ENCODE measurements at regions not wholly inside any gene's neighbourhood (a gene's known extent, or its start where the extent isn't known, plus 50 kb on each side); places are given as distances from the start of the nearest gene placed in this dataset.
"Not testable (repeated sequence)": the region's sequence is repeated elsewhere in the genome, so short reads cannot be mapped to it uniquely, and the experiment has no call there.

DNA sequence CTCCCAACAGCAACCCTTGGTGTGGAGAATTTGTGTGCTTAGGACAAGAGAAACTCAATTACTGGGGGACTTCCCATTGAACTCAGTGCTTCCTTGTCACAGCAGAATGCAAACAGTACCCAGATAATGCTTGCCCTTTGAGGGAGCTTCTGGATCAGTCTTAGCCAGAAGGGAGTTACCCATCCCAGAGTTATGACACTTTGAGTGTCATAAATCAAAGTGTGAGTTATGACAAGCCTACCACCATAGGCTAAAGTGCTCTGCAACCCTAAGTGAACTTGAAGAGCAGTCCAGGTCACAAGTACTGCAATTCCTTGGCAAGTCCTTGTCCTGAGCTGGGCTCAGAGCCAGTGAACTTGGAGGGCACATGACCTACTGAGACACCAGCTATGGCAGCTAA is 1513.9 kb upstream of the PCDH10 start:
- no peak overlapping the region for H3K4me3 ChIP-seq (ENCODE audit: low read length)
- H3K36me3 ChIP-seq (ENCODE audit: insufficient read depth, low read length): no peaks in the 10 kb centered on the region
- H3K9me3 ChIP-seq (replicated peaks; ENCODE audit: low read length): no peaks in the 10 kb centered on the region

DNA sequence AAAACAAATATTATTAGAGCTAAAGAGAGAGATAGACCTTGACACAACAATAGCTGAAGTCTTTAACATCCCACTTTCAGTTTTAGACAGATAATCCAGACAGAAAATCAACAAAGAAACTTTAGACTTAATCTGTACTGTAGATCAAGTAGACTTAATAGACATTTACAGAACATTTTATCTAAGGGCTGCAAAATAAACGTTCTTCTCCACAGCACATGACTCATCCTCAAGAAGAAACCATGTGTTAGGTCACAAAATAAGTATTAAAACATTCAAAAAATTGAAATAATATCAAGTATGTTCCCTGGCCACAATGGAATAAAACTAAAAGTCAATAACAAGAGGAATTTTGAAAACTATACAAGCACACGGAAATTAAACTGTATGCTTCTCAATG is 1510.3 kb upstream of the PCDH10 start:
- H3K36me3 ChIP-seq (ENCODE audit: insufficient read depth, low read length): no peaks in the 10 kb centered on the region
- no peak overlapping the region for H3K9ac ChIP-seq (ENCODE audit: low read depth, low read length)
- H3K9me3 ChIP-seq (replicated peaks; ENCODE audit: low read length): no peaks in the 10 kb centered on the region
- no peaks in the 10 kb centered on the region for H3K27me3 ChIP-seq (ENCODE audit: control insufficient read depth, insufficient read depth, low read length)
- H3K4me3 ChIP-seq (ENCODE audit: low read length): no peak overlapping the region
- H3K4me1 ChIP-seq (ENCODE audit: control insufficient read depth, insufficient read depth, low read length): no peaks in the 10 kb centered on the region
- H3K4me2 ChIP-seq (ENCODE audit: low read length): no peak overlapping the region

More for the DNA sequence above, 1513.9 kb upstream of the PCDH10 start:
- Histone ChIP-seq H3K27me3 (ENCODE audit: control insufficient read depth, insufficient read depth, low read length) (no peaks in the 10 kb centered on the region), H3K4me1 (ENCODE audit: control insufficient read depth, insufficient read depth, low read length) (no peaks in the 10 kb centered on the region), H3K9ac (ENCODE audit: low read depth, low read length) (no peak overlapping the region), H3K4me2 (ENCODE audit: low read length) (no peak overlapping the region)

DNA sequence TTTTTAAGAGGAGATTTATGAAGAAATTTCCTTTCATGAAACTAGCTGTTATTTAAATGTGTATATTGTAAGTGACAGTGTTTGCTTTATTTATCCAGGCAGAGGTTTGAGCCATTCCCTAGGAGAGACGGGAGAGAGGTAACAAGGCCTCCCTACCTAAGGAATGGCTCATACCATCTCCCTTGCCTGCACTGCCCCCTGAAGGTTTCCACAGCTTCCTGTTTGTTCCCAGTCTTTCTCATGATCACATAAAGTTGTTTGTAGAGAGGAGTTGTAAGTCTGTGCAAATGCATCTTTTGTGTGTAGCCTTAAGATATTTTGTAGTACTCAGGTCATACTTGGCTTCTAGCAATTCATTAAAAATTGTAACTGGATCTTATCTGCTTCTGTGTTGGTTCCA is 1504.5 kb upstream of the PCDH10 start:
- H3K4me1 ChIP-seq (ENCODE audit: control insufficient read depth, insufficient read depth, low read length): no peaks in the 10 kb centered on the region
- H3K27me3 ChIP-seq (ENCODE audit: control insufficient read depth, insufficient read depth, low read length): no peaks in the 10 kb centered on the region
- no peaks in the 10 kb centered on the region for H3K36me3 ChIP-seq (ENCODE audit: insufficient read depth, low read length)
- H3K4me2 ChIP-seq (ENCODE audit: low read length): no peak overlapping the region
- H3K4me3 ChIP-seq (ENCODE audit: low read length): no peak overlapping the region
- no peak overlapping the region for H3K9ac ChIP-seq (ENCODE audit: low read depth, low read length)
- H3K9me3 ChIP-seq (replicated peaks; ENCODE audit: low read length): no peaks in the 10 kb centered on the region

DNA sequence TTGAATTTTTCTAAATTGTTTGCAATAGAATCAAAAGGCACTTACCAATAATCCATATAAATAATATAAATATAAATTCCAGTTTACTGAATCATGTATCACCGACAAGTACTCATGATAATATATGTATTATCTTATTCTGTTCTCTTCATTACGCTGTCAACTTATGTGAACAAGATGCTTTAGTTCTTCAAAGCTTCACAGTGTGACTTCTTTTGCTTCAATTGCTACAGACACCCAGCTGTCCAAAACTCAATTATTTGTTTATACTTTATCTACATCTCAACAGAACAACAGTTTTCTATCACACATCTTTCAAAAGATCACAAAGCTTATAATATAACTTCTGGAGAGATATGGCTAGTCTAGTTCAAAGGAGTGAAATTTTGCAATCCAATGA is 1499.9 kb upstream of the PCDH10 start:
- Histone ChIP-seq H3K9me3 (replicated peaks; ENCODE audit: low read length) (no peaks in the 10 kb centered on the region), H3K4me1 (ENCODE audit: control insufficient read depth, insufficient read depth, low read length) (no peaks in the 10 kb centered on the region), H3K4me3 (ENCODE audit: low read length) (no peak overlapping the region), H3K4me2 (ENCODE audit: low read length) (no peak overlapping the region), H3K9ac (ENCODE audit: low read depth, low read length) (no peak overlapping the region), H3K36me3 (ENCODE audit: insufficient read depth, low read length) (no peaks in the 10 kb centered on the region), H3K27me3 (ENCODE audit: control insufficient read depth, insufficient read depth, low read length) (no peaks in the 10 kb centered on the region)

DNA sequence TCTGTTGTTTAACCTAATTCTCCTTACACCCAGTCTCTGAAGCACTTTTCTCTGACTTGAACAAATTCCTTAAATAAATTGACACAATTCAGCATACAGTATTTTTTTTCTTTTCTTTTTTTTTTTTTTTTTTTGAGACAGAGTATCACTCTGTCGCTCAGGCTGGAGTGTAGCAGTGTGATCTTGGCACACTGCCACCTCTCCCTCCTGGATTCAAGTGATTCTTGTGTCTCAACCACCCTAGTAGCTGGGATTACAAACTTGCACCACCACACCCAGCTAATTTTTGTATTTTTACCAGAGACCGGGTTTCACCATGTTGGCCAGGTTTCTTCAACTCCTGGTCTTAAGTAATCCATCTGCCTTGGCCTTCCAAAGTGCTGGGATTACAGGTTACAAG is 1498.1 kb upstream of the PCDH10 start:
- Histone ChIP-seq H3K27me3 (ENCODE audit: control insufficient read depth, insufficient read depth, low read length) (no peaks in the 10 kb centered on the region), H3K4me2 (ENCODE audit: low read length) (no peak overlapping the region), H3K9me3 (replicated peaks; ENCODE audit: low read length) (no peaks in the 10 kb centered on the region), H3K36me3 (ENCODE audit: insufficient read depth, low read length) (no peaks in the 10 kb centered on the region), H3K9ac (ENCODE audit: low read depth, low read length) (no peak overlapping the region), H3K4me3 (ENCODE audit: low read length) (no peak overlapping the region), H3K4me1 (ENCODE audit: control insufficient read depth, insufficient read depth, low read length) (no peaks in the 10 kb centered on the region)

DNA sequence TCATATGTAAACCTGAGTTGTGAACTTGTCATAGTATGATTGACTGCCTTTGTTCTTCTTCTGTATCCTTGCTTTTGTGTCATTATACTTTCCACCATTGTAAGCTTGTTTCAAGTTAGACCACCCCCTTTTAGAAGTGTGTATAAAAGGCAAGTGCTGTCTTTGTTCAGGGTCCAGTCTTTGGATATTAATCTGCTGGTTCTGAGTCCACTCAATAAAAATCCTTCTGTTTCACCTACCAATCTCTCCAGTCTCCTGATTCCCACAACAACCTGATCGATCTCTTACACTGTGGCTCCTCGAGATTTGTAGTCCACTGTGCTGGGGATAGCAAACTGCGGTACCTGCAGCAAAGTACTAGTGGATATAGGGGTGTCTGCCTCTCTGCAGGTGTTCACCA is 1465.8 kb upstream of the PCDH10 start:
- not testable (repeated sequence) for H3K27me3 ChIP-seq (ENCODE audit: control insufficient read depth, insufficient read depth, low read length); H3K9me3 ChIP-seq (replicated peaks; ENCODE audit: low read length); H3K36me3 ChIP-seq (ENCODE audit: insufficient read depth, low read length); H3K9ac ChIP-seq (ENCODE audit: low read depth, low read length); H3K4me3 ChIP-seq (ENCODE audit: low read length); H3K4me2 ChIP-seq (ENCODE audit: low read length); H3K4me1 ChIP-seq (ENCODE audit: control insufficient read depth, insufficient read depth, low read length)

DNA sequence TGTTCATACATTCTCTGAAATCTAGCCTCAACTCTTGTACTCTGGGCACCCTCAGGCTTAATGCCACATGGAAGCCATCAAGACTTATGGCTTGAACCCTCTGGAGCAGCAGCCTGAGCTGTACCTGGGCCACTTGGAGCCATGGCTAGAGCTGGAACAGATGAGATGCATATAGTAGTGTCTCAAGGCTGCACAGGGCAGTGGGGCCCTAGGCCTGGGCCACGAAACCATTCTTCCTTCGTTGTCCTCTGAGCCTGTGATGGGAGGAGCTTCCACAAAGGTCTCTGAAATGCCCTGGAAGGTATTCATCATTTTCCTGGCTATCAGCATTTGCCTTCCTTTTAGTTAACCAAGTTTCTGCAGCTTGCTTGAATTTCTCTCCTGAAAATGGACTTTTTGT is 1427.2 kb upstream of the PCDH10 start:
- no peak overlapping the region for H3K9ac ChIP-seq (ENCODE audit: low read depth, low read length)
- H3K27me3 ChIP-seq (ENCODE audit: control insufficient read depth, insufficient read depth, low read length): no peaks in the 10 kb centered on the region
- no peaks in the 10 kb centered on the region for H3K4me1 ChIP-seq (ENCODE audit: control insufficient read depth, insufficient read depth, low read length)
- H3K9me3 ChIP-seq (replicated peaks; ENCODE audit: low read length): no peaks in the 10 kb centered on the region
- H3K4me3 ChIP-seq (ENCODE audit: low read length): no peak overlapping the region
- H3K4me2 ChIP-seq (ENCODE audit: low read length): no peak overlapping the region
- H3K36me3 ChIP-seq (ENCODE audit: insufficient read depth, low read length): no peaks in the 10 kb centered on the region

DNA sequence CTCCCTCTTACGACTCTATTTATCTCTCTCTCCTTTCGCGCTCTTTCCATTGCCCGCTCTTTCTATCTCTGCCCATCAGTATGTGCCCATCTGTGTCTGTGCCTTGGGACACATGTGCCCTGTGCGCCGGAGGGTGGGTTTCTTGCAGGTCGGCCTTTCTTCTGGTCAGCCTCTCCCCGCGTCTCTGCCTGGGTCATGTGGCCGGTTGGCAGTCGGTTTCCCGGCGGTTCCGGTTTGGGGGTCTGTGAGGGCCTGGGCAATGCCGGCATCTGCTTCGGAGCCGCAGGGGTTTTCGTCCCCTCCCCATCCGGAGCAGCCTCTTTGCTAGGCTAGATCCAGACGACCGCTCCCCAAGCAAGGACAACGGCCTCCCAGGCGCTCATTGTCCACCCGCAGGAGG is 1426.0 kb upstream of the PCDH10 start:
- not testable (repeated sequence) for H3K4me2 ChIP-seq (ENCODE audit: low read length); H3K9ac ChIP-seq (ENCODE audit: low read depth, low read length); H3K36me3 ChIP-seq (ENCODE audit: insufficient read depth, low read length); H3K9me3 ChIP-seq (replicated peaks; ENCODE audit: low read length); H3K27me3 ChIP-seq (ENCODE audit: control insufficient read depth, insufficient read depth, low read length); H3K4me1 ChIP-seq (ENCODE audit: control insufficient read depth, insufficient read depth, low read length); H3K4me3 ChIP-seq (ENCODE audit: low read length)

DNA sequence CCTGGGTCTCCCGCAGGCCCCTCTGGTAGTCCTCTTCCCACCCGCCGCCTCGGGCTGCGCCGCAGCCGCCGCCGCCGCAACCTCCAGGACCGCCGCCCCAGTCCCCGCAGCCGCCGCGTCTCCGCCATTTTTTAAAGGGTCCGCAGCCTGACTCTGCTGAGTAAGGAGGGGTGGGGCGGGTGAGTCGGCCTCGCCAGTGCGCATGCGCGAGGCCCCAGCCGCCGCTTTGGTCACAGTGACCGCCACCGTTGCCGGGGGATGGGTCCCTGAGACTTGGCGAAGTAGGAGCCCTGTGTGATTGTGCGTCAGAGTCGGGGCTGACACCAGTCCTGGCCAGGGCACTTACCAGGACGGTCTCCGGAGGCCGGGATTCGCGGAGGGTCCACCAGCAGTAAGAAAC is 1424.2 kb upstream of the PCDH10 start:
- not testable (repeated sequence) for H3K4me3 ChIP-seq (ENCODE audit: low read length); H3K27me3 ChIP-seq (ENCODE audit: control insufficient read depth, insufficient read depth, low read length); H3K9ac ChIP-seq (ENCODE audit: low read depth, low read length); H3K9me3 ChIP-seq (replicated peaks; ENCODE audit: low read length); H3K36me3 ChIP-seq (ENCODE audit: insufficient read depth, low read length); H3K4me1 ChIP-seq (ENCODE audit: control insufficient read depth, insufficient read depth, low read length); H3K4me2 ChIP-seq (ENCODE audit: low read length)

DNA sequence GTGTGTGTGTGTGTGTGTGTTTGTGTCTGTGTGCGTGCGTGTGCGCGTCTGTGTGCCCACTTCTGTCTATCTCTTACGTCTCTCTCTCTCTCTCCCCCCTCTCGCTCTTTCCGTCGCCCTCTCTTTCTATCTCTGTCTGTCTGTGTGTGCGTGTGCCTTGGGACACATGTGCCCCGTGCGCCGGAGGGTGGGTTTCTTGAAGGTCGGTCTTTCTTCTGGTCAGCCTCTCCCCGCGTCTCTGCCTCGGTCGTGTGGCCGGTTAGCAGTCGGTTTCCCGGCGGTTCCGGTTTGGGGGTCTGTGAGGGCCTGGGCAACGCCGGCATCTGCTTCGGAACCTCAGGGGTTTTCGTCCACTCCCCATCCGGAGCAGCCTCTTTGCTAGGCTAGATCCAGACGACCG is 1423.6 kb upstream of the PCDH10 start:
- H3K27me3 ChIP-seq (ENCODE audit: control insufficient read depth, insufficient read depth, low read length); H3K4me3 ChIP-seq (ENCODE audit: low read length); H3K4me2 ChIP-seq (ENCODE audit: low read length): not testable (repeated sequence)

DNA sequence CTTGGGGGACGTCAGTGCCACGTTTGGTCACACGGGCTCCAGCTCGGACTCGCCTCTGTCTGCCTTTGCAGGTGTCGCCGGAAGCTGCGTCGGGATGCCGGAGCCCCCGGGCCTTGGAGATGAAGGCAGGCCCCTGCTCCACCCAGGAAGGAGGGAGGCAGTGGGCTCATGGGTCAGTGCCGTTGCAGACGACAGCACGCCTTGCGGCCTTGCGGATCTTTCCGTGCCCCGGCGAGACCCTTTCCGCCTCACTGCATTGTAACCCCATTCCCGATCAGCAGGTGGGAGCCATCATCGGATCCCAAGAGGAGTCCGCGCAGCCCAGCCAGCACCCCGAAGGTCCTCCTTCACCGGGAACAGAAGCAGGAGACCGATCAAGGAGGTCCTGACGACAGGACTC is 1422.2 kb upstream of the PCDH10 start:
- H3K4me2 ChIP-seq (ENCODE audit: low read length); H3K9me3 ChIP-seq (replicated peaks; ENCODE audit: low read length); H3K36me3 ChIP-seq (ENCODE audit: insufficient read depth, low read length): not testable (repeated sequence)

More for the DNA sequence above, 1423.6 kb upstream of the PCDH10 start:
- H3K9ac ChIP-seq (ENCODE audit: low read depth, low read length); H3K4me1 ChIP-seq (ENCODE audit: control insufficient read depth, insufficient read depth, low read length); H3K36me3 ChIP-seq (ENCODE audit: insufficient read depth, low read length); H3K9me3 ChIP-seq (replicated peaks; ENCODE audit: low read length): not testable (repeated sequence)

DNA sequence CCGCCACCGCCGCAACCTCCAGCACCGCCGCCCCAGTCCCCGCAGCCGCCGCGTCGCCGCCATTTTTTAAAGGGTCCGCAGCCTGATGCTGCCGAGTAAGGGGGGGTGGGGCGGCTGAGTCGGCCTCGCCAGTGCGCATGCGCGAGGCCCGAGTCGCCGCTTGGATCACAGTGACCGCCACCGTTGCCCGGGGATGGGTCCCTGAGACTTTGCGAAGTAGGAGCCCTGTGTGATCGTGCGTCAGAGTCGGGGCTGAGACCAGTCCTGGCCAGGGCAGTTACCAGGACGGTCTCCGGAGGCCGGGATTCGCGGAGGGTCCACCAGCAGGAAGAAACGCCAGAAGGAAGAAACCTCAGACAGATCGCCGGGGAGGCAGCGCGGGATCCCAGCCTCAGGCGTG is 1421.7 kb upstream of the PCDH10 start:
- not testable (repeated sequence) for H3K4me3 ChIP-seq (ENCODE audit: low read length); H3K27me3 ChIP-seq (ENCODE audit: control insufficient read depth, insufficient read depth, low read length); H3K9ac ChIP-seq (ENCODE audit: low read depth, low read length); H3K9me3 ChIP-seq (replicated peaks; ENCODE audit: low read length); H3K4me1 ChIP-seq (ENCODE audit: control insufficient read depth, insufficient read depth, low read length); H3K36me3 ChIP-seq (ENCODE audit: insufficient read depth, low read length); H3K4me2 ChIP-seq (ENCODE audit: low read length)

More for the DNA sequence above, 1422.2 kb upstream of the PCDH10 start:
- not testable (repeated sequence) for H3K4me1 ChIP-seq (ENCODE audit: control insufficient read depth, insufficient read depth, low read length); H3K4me3 ChIP-seq (ENCODE audit: low read length); H3K27me3 ChIP-seq (ENCODE audit: control insufficient read depth, insufficient read depth, low read length); H3K9ac ChIP-seq (ENCODE audit: low read depth, low read length)

DNA sequence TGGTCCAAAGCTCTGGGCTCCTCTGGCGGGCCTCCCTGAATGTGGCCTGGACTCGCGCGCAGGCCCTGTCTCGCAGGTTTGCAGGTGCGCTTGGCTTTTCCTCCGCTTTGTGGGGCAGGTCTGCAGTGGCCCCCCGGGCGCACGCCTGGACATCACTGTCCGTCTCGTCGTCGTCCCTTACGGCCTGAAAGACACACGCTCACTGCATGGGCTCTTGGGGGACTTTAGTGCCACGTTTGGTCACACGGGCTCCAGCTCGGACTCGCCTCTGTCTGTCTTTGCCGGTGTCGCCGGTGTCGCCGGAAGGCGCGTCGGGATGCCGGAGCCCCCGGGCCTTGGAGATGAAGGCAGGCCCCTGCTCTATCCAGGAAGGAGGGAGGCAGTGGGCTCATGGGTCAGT is 1419.9 kb upstream of the PCDH10 start:
- H3K4me3 ChIP-seq (ENCODE audit: low read length); H3K4me1 ChIP-seq (ENCODE audit: control insufficient read depth, insufficient read depth, low read length); H3K36me3 ChIP-seq (ENCODE audit: insufficient read depth, low read length); H3K4me2 ChIP-seq (ENCODE audit: low read length); H3K27me3 ChIP-seq (ENCODE audit: control insufficient read depth, insufficient read depth, low read length); H3K9me3 ChIP-seq (replicated peaks; ENCODE audit: low read length); H3K9ac ChIP-seq (ENCODE audit: low read depth, low read length): not testable (repeated sequence)
